GM23248 (cell line): ENCODE measurements at regions not wholly inside any gene's neighbourhood (a gene's known extent, or its start where the extent isn't known, plus 50 kb on each side); places are given as distances from the start of the nearest gene placed in this dataset.

Experiments
- DNase-seq: peaks from one replicate; pipeline ENCODE4 v3.0.0-alpha.2; 2015
- H2AFZ ChIP-seq: fragments of 200-600 bp; sonication (generic); 2 replicates; pipeline ENCODE4 v1.6.1; 2016; ENCODE audit warnings: antibody characterized with exemption
- H3F3A ChIP-seq: fragments of 200-600 bp; sonication (generic); 2 replicates; pipeline ENCODE4 v1.6.1; 2016; ENCODE audit warnings: mild to moderate bottlenecking, antibody characterized with exemption, mixed run types; ENCODE audit not compliant: insufficient read depth
- H3K27ac ChIP-seq: fragments of 200-600 bp; sonication (generic); 2 replicates; pipeline ENCODE4 v1.5.1; 2016; ENCODE audit warnings: mild to moderate bottlenecking
- H3K27me3 ChIP-seq: fragments of 200-600 bp; sonication (generic); replicated peaks from 2 replicates; pipeline ENCODE4 v1.6.1; 2016; ENCODE audit warnings: mild to moderate bottlenecking; ENCODE audit not compliant: insufficient read depth
- H3K36me3 ChIP-seq: fragments of 200-600 bp; sonication (generic); 2 replicates; pipeline ENCODE4 v1.6.1; 2016; ENCODE audit warnings: low read depth, mild to moderate bottlenecking
- H3K4me1 ChIP-seq: fragments of 200-600 bp; sonication (generic); 2 replicates; pipeline ENCODE4 v1.6.1; 2016; ENCODE audit warnings: mild to moderate bottlenecking; ENCODE audit not compliant: insufficient read depth
- H3K4me2 ChIP-seq: fragments of 200-600 bp; sonication (generic); one replicate; pipeline ENCODE4 v1.6.1; 2016; ENCODE audit warnings: mild to moderate bottlenecking; ENCODE audit not compliant: unreplicated experiment
- H3K4me3 ChIP-seq: fragments of 200-600 bp; sonication (generic); 2 replicates; pipeline ENCODE4 v1.5.1; 2016; ENCODE audit warnings: mild to moderate bottlenecking
- H3K79me2 ChIP-seq: fragments of 200-600 bp; sonication (generic); 2 replicates; pipeline ENCODE4 v1.6.1; 2016; ENCODE audit warnings: mild to moderate bottlenecking; ENCODE audit not compliant: insufficient read depth
- H3K9ac ChIP-seq: fragments of 200-600 bp; sonication (generic); 2 replicates; pipeline ENCODE4 v1.6.1; 2016; ENCODE audit warnings: mild to moderate bottlenecking
- H3K9me2 ChIP-seq: fragments of 200-600 bp; sonication (generic); 2 replicates; pipeline ENCODE4 v1.6.1; 2016; ENCODE audit warnings: mixed run types, mild to moderate bottlenecking, moderate library complexity; ENCODE audit not compliant: insufficient read depth
- H3K9me3 ChIP-seq: fragments of 200-600 bp; sonication (generic); one replicate; pipeline ENCODE4 v1.6.1; 2017; ENCODE audit warnings: low read depth
- H4K20me1 ChIP-seq: fragments of 200-600 bp; sonication (generic); 2 replicates; pipeline ENCODE4 v1.6.0; 2016; ENCODE audit not compliant: insufficient read depth
- EZH2 ChIP-seq: fragments of 200-600 bp; sonication (generic); IDR thresholded peaks from 2 replicates; pipeline ENCODE4 v1.6.1; 2018; ENCODE audit warnings: antibody characterized with exemption, mild to moderate bottlenecking; ENCODE audit not compliant: insufficient read depth, poor library complexity, severe bottlenecking
- EZH2phosphoT487 ChIP-seq: fragments of 200-600 bp; sonication (generic); IDR thresholded peaks from 2 replicates; pipeline ENCODE4 v1.6.1; 2018; ENCODE audit warnings: antibody characterized with exemption, moderate library complexity, mild to moderate bottlenecking, low read depth; ENCODE audit not compliant: insufficient read depth
- WGBS, 2 experiments: methylation state at CpG; one replicate each; pipeline ENCODE4 v1.1.6; 2015 to 2017; ENCODE audit warnings: low lambda C conversion rate in 2 of 2, low coverage in 1 of 2; ENCODE audit errors: missing lambda C conversion rate in 2 of 2; 5-methylcytosine and 5-hydroxymethylcytosine counted together
- in situ Hi-C: fragments of 300-500 bp; cut with MboI; formaldehyde crosslinking; loops from 2 replicates; pipeline ENCODE4 v1.15.0; 2020

DNA sequence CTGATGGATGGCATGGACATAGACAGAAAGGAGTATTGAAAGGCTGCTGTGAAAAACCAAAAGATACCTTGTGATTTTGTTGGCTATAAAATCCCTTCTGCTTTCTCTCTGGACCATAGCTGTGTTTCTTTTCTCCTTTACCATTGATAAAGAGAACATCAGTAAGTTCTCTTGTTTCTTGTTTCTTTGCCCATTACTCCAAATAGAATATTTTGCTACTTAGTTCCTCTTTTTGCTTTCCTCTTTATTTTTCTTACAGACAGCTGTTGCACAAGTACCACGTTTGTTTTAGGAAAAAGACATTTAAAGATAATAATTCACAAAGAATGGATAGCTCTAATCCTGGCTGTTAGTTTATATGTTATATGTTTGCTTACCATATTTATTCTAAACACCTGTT lies 1129.2 kb downstream of the DTWD2 start:
- Histone ChIP-seq H3K4me2 (no peak overlapping the region), H2AFZ (no peak overlapping the region), H3K36me3 (no peaks in the 10 kb centered on the region), H4K20me1 (no peaks in the 10 kb centered on the region), H3K4me3 (no peak overlapping the region), H3K4me1 (no peaks in the 10 kb centered on the region), H3K79me2 (no peaks in the 10 kb centered on the region), H3K9ac (no peak overlapping the region), H3K9me2 (no peaks in the 10 kb centered on the region), H3K27ac (no peak overlapping the region), H3F3A (no peaks in the 10 kb centered on the region), H3K9me3 (no peaks in the 10 kb centered on the region), H3K27me3 (no peaks in the 10 kb centered on the region)
- DNase-seq, result no peak
- 5 to 6% methylated on average over 1 of the region's 1 CpG for WGBS, 2 experiments
- TF ChIP-seq EZH2, result no peak
- no peak for TF ChIP-seq EZH2phosphoT487
- in situ Hi-C loops, result no loop called here

- no peak for TF ChIP-seq EZH2
- no peak for TF ChIP-seq EZH2phosphoT487
- no peaks in the 10 kb centered on the region for H3K79me2 ChIP-seq
- in situ Hi-C loops, result no loop called here
Measured at GRCh38 chr5:117856713-117857112, 1131.6 kb downstream of the DTWD2 start.

GRCh38 chr5:117837786-117838185 lies 1150.6 kb downstream of the DTWD2 start:
- Histone ChIP-seq H2AFZ (no peak overlapping the region), H3K27ac (no peak overlapping the region), H4K20me1 (no peaks in the 10 kb centered on the region), H3K9ac (no peak overlapping the region), H3K9me2 (no peaks in the 10 kb centered on the region), H3K9me3 (no peaks in the 10 kb centered on the region), H3K4me1 (no peaks in the 10 kb centered on the region), H3F3A (no peaks in the 10 kb centered on the region), H3K36me3 (no peaks in the 10 kb centered on the region), H3K4me3 (no peak overlapping the region), H3K27me3 (no peaks in the 10 kb centered on the region), H3K79me2 (no peaks in the 10 kb centered on the region), H3K4me2 (no peak overlapping the region)
- DNase-seq, result no peak
- TF ChIP-seq EZH2phosphoT487 (no peak), EZH2 (no peak)
- in situ Hi-C loops, result no loop called here
- WGBS, 2 experiments, result 25 to 33% methylated on average over 4 of the region's 4 CpGs

More at GRCh38 chr5:117856713-117857112, 1131.6 kb downstream of the DTWD2 start:
- H3K27ac ChIP-seq, result no peak overlapping the region
- no peaks in the 10 kb centered on the region for H3K27me3 ChIP-seq
- no peaks in the 10 kb centered on the region for H4K20me1 ChIP-seq
- no peak for DNase-seq
- H3K4me1 ChIP-seq, result no peaks in the 10 kb centered on the region
- WGBS, 2 experiments, result 49 to 53% methylated on average over 4 of the region's 4 CpGs
- no peaks in the 10 kb centered on the region for H3K36me3 ChIP-seq
- H3F3A ChIP-seq, result no peaks in the 10 kb centered on the region
- no peaks in the 10 kb centered on the region for H3K9me3 ChIP-seq
- H2AFZ ChIP-seq, result no peak overlapping the region
- H3K9me2 ChIP-seq, result no peaks in the 10 kb centered on the region
- no peak overlapping the region for H3K9ac ChIP-seq
- H3K4me2 ChIP-seq, result no peak overlapping the region
- no peak overlapping the region for H3K4me3 ChIP-seq

DNA sequence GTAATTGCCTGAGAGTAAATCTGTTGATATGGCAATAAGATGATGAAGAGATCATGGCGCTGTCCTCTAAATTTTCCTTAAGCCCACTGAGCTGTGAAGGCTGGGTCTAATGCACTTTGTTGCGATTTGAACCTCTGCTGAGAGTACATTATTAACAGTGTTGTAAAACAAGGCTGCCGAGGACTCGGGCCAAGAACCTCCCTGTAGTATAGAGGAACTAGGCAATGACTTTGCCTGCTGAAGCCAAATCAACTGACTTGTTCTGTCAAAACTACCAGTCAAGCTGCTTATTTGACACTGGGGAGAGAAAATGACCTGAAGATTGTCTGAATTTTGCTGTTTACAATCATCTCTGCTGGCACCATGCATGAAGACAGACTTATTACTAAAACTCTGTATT lies 1154.7 kb downstream of the DTWD2 start:
- no peaks in the 10 kb centered on the region for H3K36me3 ChIP-seq
- H2AFZ ChIP-seq, result no peak overlapping the region
- no peak overlapping the region for H3K4me3 ChIP-seq
- H3K4me1 ChIP-seq, result no peaks in the 10 kb centered on the region
- H3F3A ChIP-seq, result no peaks in the 10 kb centered on the region
- no peaks in the 10 kb centered on the region for H3K9me2 ChIP-seq
- H4K20me1 ChIP-seq, result no peaks in the 10 kb centered on the region
- H3K9me3 ChIP-seq, result no peaks in the 10 kb centered on the region
- in situ Hi-C loops, result no loop called here
- no peak overlapping the region for H3K9ac ChIP-seq
- DNase-seq, result no peak
- no peak for TF ChIP-seq EZH2
- TF ChIP-seq EZH2phosphoT487, result no peak
- no peak overlapping the region for H3K4me2 ChIP-seq
- WGBS, 2 experiments, result 53 to 56% methylated on average over 4 of the region's 4 CpGs
- H3K79me2 ChIP-seq, result no peaks in the 10 kb centered on the region
- H3K27me3 ChIP-seq, result no peaks in the 10 kb centered on the region
- no peak overlapping the region for H3K27ac ChIP-seq

GRCh38 chr5:117829646-117830045 lies 1158.7 kb downstream of the DTWD2 start:
- Histone ChIP-seq H3K4me3 (no peak overlapping the region), H3K36me3 (no peaks in the 10 kb centered on the region), H3K27ac (no peak overlapping the region), H3K9me3 (no peaks in the 10 kb centered on the region), H3K4me2 (no peak overlapping the region), H3K4me1 (no peaks in the 10 kb centered on the region), H3K27me3 (no peaks in the 10 kb centered on the region), H3K9ac (no peak overlapping the region), H2AFZ (no peak overlapping the region), H4K20me1 (no peaks in the 10 kb centered on the region), H3F3A (no peaks in the 10 kb centered on the region), H3K9me2 (no peaks in the 10 kb centered on the region), H3K79me2 (no peaks in the 10 kb centered on the region)
- DNase-seq, result no peak
- no peak for TF ChIP-seq EZH2
- no peak for TF ChIP-seq EZH2phosphoT487
- in situ Hi-C loops, result no loop called here
- 38 to 42% methylated on average over 3 of the region's 3 CpGs for WGBS, 2 experiments
